ENCODE measurements at regions not wholly inside any gene's neighbourhood (a gene's known extent, or its start where the extent isn't known, plus 50 kb on each side); places are given as distances from the start of the nearest gene placed in this dataset.
"Not testable (repeated sequence)": the region's sequence is repeated elsewhere in the genome, so short reads cannot be mapped to it uniquely, and the experiment has no call there.

DNA sequence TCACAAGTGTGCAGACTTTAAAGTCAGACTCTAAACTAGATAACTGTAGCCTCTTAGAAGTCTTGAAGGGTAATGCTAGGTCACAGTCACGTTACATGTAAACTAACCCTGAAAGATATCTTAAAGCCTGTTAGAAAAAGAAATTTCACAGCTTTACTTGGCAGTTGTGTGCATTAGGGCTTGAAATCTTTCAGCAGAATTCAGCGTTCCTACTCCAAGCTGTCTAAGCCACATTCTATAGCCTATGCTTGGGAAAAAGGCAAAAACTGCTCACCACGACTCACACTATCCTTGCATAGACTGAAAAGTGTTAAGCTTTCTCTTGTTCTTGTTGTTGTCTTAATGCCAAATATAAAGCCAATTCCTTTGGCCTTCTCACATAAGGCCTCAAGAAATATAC is 338.0 kb upstream of the SASH1 start:
- no peak overlapping the region for H3K4me3 ChIP-seq
- no peak overlapping the region for H3K4me2 ChIP-seq
- DNase-seq (ENCODE audit: low read depth in 1 of 2, low spot score in 1 of 2) (no peak), ATAC-seq (no peak), FAIRE-seq (no peak)
- ChIA-PET POLR2A (no interaction called here), CTCF (no interaction called here)
- H3K9me3 ChIP-seq: no peaks in the 10 kb centered on the region
- H3K27ac ChIP-seq: no peak overlapping the region
- TF ChIP-seq, protein P1, sequence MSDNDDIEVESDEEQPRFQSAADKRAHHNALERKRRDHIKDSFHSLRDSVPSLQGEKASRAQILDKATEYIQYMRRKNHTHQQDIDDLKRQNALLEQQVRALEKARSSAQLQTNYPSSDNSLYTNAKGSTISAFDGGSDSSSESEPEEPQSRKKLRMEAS (IDR thresholded peaks at IDR 0.05): no peak
- TF ChIP-seq BHLHE40 (IDR thresholded peaks at IDR 0.05; ENCODE audit: low read depth, low read length) (no peak), RFX5 (IDR thresholded peaks at IDR 0.05) (no peak), HDAC2 (IDR thresholded peaks at IDR 0.05) (no peak), ZC3H11A (IDR thresholded peaks at IDR 0.05) (no peak), PHF8 (IDR thresholded peaks at IDR 0.05; ENCODE audit: borderline replicate concordance, low read depth) (no peak), NPAS2 (CRISPR knock-in tag; IDR thresholded peaks at IDR 0.05; ENCODE audit: borderline replicate concordance) (no peak)
- TF ChIP-seq, protein P2, sequence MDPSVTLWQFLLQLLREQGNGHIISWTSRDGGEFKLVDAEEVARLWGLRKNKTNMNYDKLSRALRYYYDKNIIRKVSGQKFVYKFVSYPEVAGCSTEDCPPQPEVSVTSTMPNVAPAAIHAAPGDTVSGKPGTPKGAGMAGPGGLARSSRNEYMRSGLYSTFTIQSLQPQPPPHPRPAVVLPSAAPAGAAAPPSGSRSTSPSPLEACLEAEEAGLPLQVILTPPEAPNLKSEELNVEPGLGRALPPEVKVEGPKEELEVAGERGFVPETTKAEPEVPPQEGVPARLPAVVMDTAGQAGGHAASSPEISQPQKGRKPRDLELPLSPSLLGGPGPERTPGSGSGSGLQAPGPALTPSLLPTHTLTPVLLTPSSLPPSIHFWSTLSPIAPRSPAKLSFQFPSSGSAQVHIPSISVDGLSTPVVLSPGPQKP (IDR thresholded peaks at IDR 0.05; ENCODE audit: low read depth, low read length): no peak
- TF ChIP-seq, protein P3, sequence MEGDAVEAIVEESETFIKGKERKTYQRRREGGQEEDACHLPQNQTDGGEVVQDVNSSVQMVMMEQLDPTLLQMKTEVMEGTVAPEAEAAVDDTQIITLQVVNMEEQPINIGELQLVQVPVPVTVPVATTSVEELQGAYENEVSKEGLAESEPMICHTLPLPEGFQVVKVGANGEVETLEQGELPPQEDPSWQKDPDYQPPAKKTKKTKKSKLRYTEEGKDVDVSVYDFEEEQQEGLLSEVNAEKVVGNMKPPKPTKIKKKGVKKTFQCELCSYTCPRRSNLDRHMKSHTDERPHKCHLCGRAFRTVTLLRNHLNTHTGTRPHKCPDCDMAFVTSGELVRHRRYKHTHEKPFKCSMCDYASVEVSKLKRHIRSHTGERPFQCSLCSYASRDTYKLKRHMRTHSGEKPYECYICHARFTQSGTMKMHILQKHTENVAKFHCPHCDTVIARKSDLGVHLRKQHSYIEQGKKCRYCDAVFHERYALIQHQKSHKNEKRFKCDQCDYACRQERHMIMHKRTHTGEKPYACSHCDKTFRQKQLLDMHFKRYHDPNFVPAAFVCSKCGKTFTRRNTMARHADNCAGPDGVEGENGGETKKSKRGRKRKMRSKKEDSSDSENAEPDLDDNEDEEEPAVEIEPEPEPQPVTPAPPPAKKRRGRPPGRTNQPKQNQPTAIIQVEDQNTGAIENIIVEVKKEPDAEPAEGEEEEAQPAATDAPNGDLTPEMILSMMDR (IDR thresholded peaks at IDR 0.05): no peak
- no peaks in the 10 kb centered on the region for H3K4me1 ChIP-seq
- 63% methylated on average over 3 of the region's 3 CpGs for WGBS (ENCODE audit: missing lambda C conversion rate)

DNA sequence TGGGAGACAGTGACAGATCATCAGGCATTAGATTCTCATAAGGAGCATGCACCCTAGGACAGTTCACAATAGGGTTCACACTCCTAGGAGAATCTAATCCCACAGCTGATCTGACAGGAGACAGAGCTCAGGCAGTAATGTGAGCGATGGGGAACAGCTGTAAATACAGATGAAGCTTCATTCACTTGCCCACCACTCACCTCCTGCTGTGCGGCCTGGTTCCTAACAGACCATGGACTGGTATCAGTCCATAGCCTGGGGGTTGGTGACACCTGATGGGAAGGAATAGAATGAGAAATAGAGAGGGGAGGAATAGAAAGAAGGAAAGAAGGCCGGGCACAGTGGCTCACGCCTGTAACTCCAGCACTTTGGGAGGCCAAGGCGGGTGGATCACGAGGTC is 336.8 kb upstream of the SASH1 start:
- Histone ChIP-seq H3K27ac (no peak overlapping the region), H3K9me3 (no peaks in the 10 kb centered on the region; the same call in 2 of the 3 replicates), H3K4me3 (no peak overlapping the region), H3K4me1 (no peaks in the 10 kb centered on the region), H3K4me2 (no peak overlapping the region)
- ChIA-PET POLR2A (no interaction called here), CTCF (no interaction called here)
- WGBS (ENCODE audit: missing lambda C conversion rate): 45% methylated on average over 6 of the region's 6 CpGs
- no peak for ATAC-seq
- no peak for DNase-seq (ENCODE audit: low read depth in 1 of 2, low spot score in 1 of 2)
- TF ChIP-seq, protein P4, sequence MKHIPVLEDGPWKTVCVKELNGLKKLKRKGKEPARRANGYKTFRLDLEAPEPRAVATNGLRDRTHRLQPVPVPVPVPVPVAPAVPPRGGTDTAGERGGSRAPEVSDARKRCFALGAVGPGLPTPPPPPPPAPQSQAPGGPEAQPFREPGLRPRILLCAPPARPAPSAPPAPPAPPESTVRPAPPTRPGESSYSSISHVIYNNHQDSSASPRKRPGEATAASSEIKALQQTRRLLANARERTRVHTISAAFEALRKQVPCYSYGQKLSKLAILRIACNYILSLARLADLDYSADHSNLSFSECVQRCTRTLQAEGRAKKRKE (CRISPR knock-in tag; IDR thresholded peaks at IDR 0.05; ENCODE audit: low read depth): no peak
- TF ChIP-seq RCOR1 (IDR thresholded peaks at IDR 0.05; ENCODE audit: low read depth, low read length): no peak
- no peak for TF ChIP-seq KDM5A (IDR thresholded peaks at IDR 0.05)
- no peak for TF ChIP-seq TP53 (CRISPR knock-in tag; IDR thresholded peaks at IDR 0.05)
- TF ChIP-seq FOXS1 (CRISPR knock-in tag; IDR thresholded peaks at IDR 0.05): no peak
- FAIRE-seq: no peak

DNA sequence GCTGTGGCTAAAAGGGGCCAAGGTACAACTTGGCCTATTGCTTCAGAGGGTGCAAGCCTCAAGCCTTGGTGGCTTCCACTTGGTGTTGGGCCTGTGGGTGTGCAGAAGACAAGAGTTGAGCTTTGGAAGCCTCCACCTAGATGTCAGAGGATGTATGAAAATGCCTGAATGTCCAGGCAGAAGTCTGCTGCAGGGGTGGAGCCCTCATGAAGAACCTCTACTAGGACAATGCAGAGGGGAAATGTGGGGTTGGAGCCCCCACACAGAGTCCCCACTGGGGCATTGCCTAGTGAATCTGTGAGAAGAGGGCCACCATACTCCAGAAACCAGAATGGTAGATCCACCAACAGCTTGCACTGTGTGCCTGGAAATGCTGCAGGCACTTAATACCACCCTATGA is 332.1 kb upstream of the SASH1 start:
- H3K4me3 ChIP-seq; DNase-seq (ENCODE audit: low read depth in 1 of 2, low spot score in 1 of 2); CTCF ChIA-PET; H3K9me3 ChIP-seq; FAIRE-seq; H3K4me2 ChIP-seq; H3K27ac ChIP-seq; POLR2A ChIA-PET; H3K4me1 ChIP-seq; ATAC-seq: not testable (repeated sequence)

DNA sequence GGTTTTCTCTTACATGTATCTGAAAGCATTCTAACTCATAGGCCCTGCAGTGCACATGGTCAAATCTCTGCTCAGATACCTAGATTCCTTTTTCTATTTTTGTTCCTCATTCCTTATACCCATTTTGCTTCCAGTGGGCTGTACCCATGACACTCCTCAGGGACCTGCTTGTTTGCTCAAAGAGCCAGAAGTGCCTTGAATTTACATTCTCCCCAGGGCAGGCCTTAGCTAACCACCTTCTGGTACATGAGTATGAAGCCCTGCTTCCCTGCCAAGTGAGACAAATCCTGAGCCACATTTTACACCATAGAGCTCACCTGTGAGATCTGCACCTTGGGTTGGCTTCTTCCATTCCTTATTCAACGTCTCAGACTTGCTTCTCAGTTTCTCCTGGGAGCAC is 326.6 kb upstream of the SASH1 start:
- POLR2A ChIA-PET: no interaction called here

More for the DNA sequence above, 326.6 kb upstream of the SASH1 start:
- 38% methylated on average over 1 of the region's 1 CpG for WGBS (ENCODE audit: missing lambda C conversion rate)
- FAIRE-seq (no peak), DNase-seq (ENCODE audit: low read depth in 1 of 2, low spot score in 1 of 2) (no peak), ATAC-seq (no peak)
- Histone ChIP-seq H3K4me3 (no peak overlapping the region), H3K9me3 (no peaks in the 10 kb centered on the region), H3K4me1 (no peaks in the 10 kb centered on the region), H3K4me2 (no peak overlapping the region), H3K27ac (no peak overlapping the region)
- no peak for TF ChIP-seq NFE2L2 (conservative IDR thresholded peaks at IDR 0.05; ENCODE audit: low read length)
- no peak for TF ChIP-seq HEYL (CRISPR knock-in tag; IDR thresholded peaks at IDR 0.05)
- TF ChIP-seq, protein P3 (IDR thresholded peaks at IDR 0.05): no peak
- TF ChIP-seq CHD4 (IDR thresholded peaks at IDR 0.05; ENCODE audit: borderline replicate concordance): no peak
- TF ChIP-seq JUNB (IDR thresholded peaks at IDR 0.05): no peak
- no peak for TF ChIP-seq HOXB5 (CRISPR knock-in tag; IDR thresholded peaks at IDR 0.05)
- no peak for TF ChIP-seq RNF2 (IDR thresholded peaks at IDR 0.05; ENCODE audit: borderline replicate concordance, low read depth)
- TF ChIP-seq FOSL2 (IDR thresholded peaks at IDR 0.05): no peak
- TF ChIP-seq FOSL2 (CRISPR knock-in tag; IDR thresholded peaks at IDR 0.05): no peak
- no peak for TF ChIP-seq SREBF2 (IDR thresholded peaks at IDR 0.05)
- TF ChIP-seq, protein P5, sequence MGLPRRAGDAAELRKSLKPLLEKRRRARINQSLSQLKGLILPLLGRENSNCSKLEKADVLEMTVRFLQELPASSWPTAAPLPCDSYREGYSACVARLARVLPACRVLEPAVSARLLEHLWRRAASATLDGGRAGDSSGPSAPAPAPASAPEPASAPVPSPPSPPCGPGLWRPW (IDR thresholded peaks at IDR 0.05): no peak
- CTCF ChIA-PET: no interaction called here
